Sigmoid colon (tissue), 6 donors: ENCODE measurements at regions not wholly inside any gene's neighbourhood (a gene's known extent, or its start where the extent isn't known, plus 50 kb on each side); places are given as distances from the start of the nearest gene placed in this dataset.

ENCODE experiments used
- DNase-seq: peaks from one replicate; pipeline ENCODE4 v3.0.0-alpha.2; 2019
- H3K27ac ChIP-seq, 4 donors: fragments of 200-600 bp; sonication (generic); one replicate each; pipeline ENCODE4 v1.5.1; 2016 to 2019; ENCODE audit warnings: mild to moderate bottlenecking in 1 of 4
- H3K27me3 ChIP-seq, 3 donors: fragments of 200-600 bp; sonication (generic); one replicate each; pipeline ENCODE4 v1.5.1; 2019; ENCODE audit warnings: mild to moderate bottlenecking in 1 of 3
- H3K36me3 ChIP-seq, 4 donors: fragments of 200-600 bp; sonication (generic); one replicate each; pipeline ENCODE4 v1.5.1; 2016 to 2019
- H3K4me1 ChIP-seq, 4 donors: fragments of 200-600 bp; sonication (generic); one replicate each; pipeline ENCODE4 v1.5.1; 2017 to 2019
- H3K4me3 ChIP-seq, 4 donors: fragments of 200-600 bp; sonication (generic); one replicate each; pipeline ENCODE4 v1.5.1; 2017 to 2019; ENCODE audit warnings: mild to moderate bottlenecking in 2 of 4, moderate library complexity in 1 of 4
- H3K9me3 ChIP-seq, 4 donors: fragments of 200-600 bp in 3 of 4; sonication (generic) in 3 of 4; one replicate each; pipeline versions ENCODE4 v1.5.1 to v1.6.1; 2013 to 2019
- EP300 ChIP-seq, 4 donors: sonication (generic); formaldehyde crosslinking; IDR thresholded peaks; one replicate each; pipeline ENCODE4 v1.6.1; 2017; ENCODE audit warnings: antibody characterized with exemption in 4 of 4
- POLR2A ChIP-seq, 2 donors: fragments of 450-650 bp; IDR thresholded peaks; one replicate each; pipeline ENCODE4 v1.6.1; 2016; ENCODE audit warnings: antibody characterized with exemption in 2 of 2, mild to moderate bottlenecking in 2 of 2, moderate library complexity in 2 of 2
- POLR2AphosphoS5 ChIP-seq, 4 donors: sonication (generic); formaldehyde crosslinking; IDR thresholded peaks; one replicate each; pipeline ENCODE4 v1.6.1; 2017; ENCODE audit warnings: antibody characterized with exemption in 4 of 4
- WGBS, 2 donors: extraction: QIAGEN DNeasy Blood & Tissue Kit; methylation state at CpG; one replicate each; pipeline ENCODE4 v1.1.7; 2013; 5-methylcytosine and 5-hydroxymethylcytosine counted together
- intact Hi-C: fragments of 100-400 bp; cut with DNase I; formaldehyde crosslinking; loops from one replicate; pipeline ENCODE4 v1.15.1; 2023
- TF ChIP-seq, protein P1 (sequence below), 4 experiments: fragments of 450-650 bp in 3 of 4; fragments of 200-600 bp in 1 of 4; IDR thresholded peaks; one replicate each; pipeline ENCODE4 v1.5.1; 2016 to 2019; ENCODE audit warnings: antibody characterized with exemption in 4 of 4, mild to moderate bottlenecking in 3 of 4, moderate library complexity in 2 of 4
- donor health status: healthy with polysubstance abuse.
- donor health status: healthy.

DNA sequence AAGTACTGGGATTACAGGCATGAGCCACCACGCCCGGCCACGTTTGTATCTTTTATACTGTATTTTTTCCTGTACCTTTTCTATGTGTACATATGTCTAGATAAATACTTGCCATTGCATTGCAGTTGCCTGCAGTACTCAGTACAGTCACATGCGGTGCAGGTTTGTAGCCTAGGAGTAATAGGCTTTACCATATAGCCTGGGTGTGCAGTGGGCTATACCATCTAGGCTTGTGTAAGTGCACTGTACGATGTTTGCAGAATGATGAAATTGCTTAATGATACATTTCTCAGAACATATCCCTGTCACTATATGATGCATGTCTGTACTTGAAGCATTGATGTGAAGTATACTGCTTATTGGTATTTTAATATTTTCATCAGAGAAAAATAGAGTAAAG is 115.4 kb upstream of the PUDP start:
- DNase-seq: no peak
- Histone ChIP-seq H3K9me3 (no peaks in the 10 kb centered on the region), H3K4me1 (no peaks in the 10 kb centered on the region), H3K4me3 (no peak overlapping the region), H3K27me3 (no peaks in the 10 kb centered on the region), H3K27ac (no peak overlapping the region), H3K36me3 (no peaks in the 10 kb centered on the region)
- TF ChIP-seq, protein P1, sequence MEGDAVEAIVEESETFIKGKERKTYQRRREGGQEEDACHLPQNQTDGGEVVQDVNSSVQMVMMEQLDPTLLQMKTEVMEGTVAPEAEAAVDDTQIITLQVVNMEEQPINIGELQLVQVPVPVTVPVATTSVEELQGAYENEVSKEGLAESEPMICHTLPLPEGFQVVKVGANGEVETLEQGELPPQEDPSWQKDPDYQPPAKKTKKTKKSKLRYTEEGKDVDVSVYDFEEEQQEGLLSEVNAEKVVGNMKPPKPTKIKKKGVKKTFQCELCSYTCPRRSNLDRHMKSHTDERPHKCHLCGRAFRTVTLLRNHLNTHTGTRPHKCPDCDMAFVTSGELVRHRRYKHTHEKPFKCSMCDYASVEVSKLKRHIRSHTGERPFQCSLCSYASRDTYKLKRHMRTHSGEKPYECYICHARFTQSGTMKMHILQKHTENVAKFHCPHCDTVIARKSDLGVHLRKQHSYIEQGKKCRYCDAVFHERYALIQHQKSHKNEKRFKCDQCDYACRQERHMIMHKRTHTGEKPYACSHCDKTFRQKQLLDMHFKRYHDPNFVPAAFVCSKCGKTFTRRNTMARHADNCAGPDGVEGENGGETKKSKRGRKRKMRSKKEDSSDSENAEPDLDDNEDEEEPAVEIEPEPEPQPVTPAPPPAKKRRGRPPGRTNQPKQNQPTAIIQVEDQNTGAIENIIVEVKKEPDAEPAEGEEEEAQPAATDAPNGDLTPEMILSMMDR (IDR thresholded peaks at IDR 0.05): no peak
- TF ChIP-seq POLR2AphosphoS5 (IDR thresholded peaks at IDR 0.05): no peak
- intact Hi-C loops: no loop called here
- 57 to 80% methylated on average over 5 of the region's 5 CpGs for WGBS, 2 donors

DNA sequence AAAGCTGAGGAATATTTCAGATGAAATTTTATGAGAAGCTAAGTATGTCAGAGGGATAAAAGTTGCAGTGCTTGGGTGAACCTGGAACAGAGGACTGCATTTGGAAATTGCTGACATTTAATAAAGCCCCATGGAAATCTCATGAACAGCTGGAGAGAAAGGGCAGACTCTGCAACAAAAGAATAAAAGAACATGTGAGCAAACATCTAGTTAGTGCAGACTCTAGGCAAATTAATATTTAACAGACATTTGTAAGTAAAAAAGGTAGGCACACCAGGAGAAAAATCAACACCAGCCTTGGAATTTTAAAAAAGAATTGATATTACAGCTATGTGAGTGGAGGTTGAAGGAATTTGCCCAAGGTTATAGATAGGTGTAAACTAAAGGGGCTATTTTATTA is 114.6 kb upstream of the PUDP start:
- TF ChIP-seq, protein P1 (IDR thresholded peaks at IDR 0.05): no peak
- TF ChIP-seq POLR2AphosphoS5 (IDR thresholded peaks at IDR 0.05) (no peak), EP300 (IDR thresholded peaks at IDR 0.05) (no peak), POLR2A (IDR thresholded peaks at IDR 0.05) (no peak)
- H3K4me3 ChIP-seq: no peak overlapping the region
- H3K9me3 ChIP-seq: no peaks in the 10 kb centered on the region
- no peaks in the 10 kb centered on the region for H3K36me3 ChIP-seq
- H3K27ac ChIP-seq: no peak overlapping the region
- no peak for DNase-seq
- H3K27me3 ChIP-seq: no peaks in the 10 kb centered on the region
- H3K4me1 ChIP-seq: no peaks in the 10 kb centered on the region
- intact Hi-C loops: no loop called here

DNA sequence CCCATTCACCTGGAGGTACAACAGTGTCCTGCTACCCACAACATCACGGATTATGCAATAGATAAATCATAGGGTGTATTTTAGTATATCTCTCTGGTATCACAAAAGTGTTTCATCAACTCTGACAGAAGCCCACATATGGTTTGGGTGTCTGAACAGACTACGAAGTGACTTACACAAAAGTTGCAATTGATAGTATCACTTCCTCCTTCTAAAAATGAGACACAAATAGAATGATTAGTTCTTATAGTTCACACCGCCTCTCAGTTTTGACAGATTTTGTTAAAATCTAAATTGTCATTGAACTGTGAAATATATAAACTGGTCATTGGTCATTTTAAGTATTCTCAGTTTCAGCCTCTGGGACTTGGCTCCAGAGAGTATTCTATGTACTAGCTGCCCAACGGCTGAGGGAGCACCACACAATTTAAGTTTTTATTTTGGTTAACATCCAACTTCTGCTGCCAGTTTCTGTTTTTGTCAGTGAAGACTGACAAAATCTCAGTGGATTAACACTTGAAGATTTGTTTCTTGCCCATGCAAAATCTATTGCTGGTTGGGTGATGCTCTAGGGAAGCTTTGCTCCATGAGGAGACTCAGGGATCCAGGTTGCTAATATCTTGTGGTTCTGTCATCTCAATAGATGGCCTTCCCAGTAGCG is 113.8 kb upstream of the PUDP start:
- no peak overlapping the region for H3K27ac ChIP-seq
- TF ChIP-seq EP300 (IDR thresholded peaks at IDR 0.05) (no peak), POLR2A (IDR thresholded peaks at IDR 0.05) (no peak), POLR2AphosphoS5 (IDR thresholded peaks at IDR 0.05) (no peak)
- TF ChIP-seq, protein P1 (IDR thresholded peaks at IDR 0.05): no peak
- H3K4me3 ChIP-seq: no peak overlapping the region
- 71 to 90% methylated on average over 5 of the region's 5 CpGs for WGBS, 2 donors
- no peaks in the 10 kb centered on the region for H3K9me3 ChIP-seq
- intact Hi-C loops: no loop called here
- H3K4me1 ChIP-seq: no peaks in the 10 kb centered on the region
- no peak for DNase-seq
- H3K36me3 ChIP-seq: no peaks in the 10 kb centered on the region
- H3K27me3 ChIP-seq: no peaks in the 10 kb centered on the region

DNA sequence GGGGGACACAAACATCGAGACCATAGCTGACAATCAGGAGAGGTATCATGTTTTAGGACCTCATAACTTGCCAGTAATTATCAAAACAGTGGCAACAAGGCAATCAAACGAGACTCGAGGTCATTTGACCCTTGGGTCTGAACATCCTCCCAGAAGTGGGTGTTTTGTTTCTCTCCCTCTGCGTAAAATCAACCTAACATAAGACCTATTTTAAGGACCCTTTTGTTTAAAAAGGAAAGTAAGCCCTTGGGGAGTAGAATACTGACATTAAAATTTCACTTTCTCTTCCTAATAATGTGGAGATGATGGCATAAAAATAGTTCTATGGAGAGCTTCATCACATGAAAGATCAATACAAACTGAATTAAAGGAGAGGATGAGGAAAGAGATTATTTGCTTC is 106.2 kb upstream of the PUDP start:
- Histone ChIP-seq H3K4me3 (no peak overlapping the region), H3K36me3 (no peaks in the 10 kb centered on the region), H3K9me3 (no peaks in the 10 kb centered on the region), H3K27me3 (no peaks in the 10 kb centered on the region), H3K4me1 (no peaks in the 10 kb centered on the region), H3K27ac (no peak overlapping the region)
- intact Hi-C loops: no loop called here
- WGBS, 2 donors: 61 to 90% methylated on average over 4 of the region's 4 CpGs
- TF ChIP-seq POLR2AphosphoS5 (IDR thresholded peaks at IDR 0.05): no peak
- TF ChIP-seq POLR2A (IDR thresholded peaks at IDR 0.05): no peak
- TF ChIP-seq, protein P1 (IDR thresholded peaks at IDR 0.05): no peak
- TF ChIP-seq EP300 (IDR thresholded peaks at IDR 0.05): no peak
- DNase-seq: no peak

DNA sequence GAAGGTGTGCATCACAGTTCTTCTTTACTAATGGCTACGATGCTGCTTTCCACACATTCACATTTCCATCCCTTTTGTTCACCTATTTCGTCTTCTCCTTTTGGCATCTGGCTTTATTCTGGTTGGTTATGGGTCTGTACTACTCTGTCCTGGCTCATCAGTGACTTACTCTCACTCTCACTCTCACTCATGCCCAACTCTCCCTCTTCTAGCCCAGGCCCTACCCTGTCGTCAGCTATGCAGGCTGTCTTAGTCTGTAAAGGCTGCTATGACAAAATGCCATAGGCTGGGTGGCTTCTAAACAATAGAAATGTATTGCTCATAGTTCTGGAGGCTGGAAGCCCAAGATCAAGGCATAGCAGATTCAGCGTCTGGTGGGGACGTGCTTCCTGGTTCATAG is 105.6 kb upstream of the PUDP start:
- H3K36me3 ChIP-seq: no peaks in the 10 kb centered on the region
- intact Hi-C loops: no loop called here
- no peaks in the 10 kb centered on the region for H3K27me3 ChIP-seq
- WGBS, 2 donors: 92 to 100% methylated on average over 5 of the region's 5 CpGs
- no peaks in the 10 kb centered on the region for H3K4me1 ChIP-seq
- no peak for TF ChIP-seq POLR2A (IDR thresholded peaks at IDR 0.05)
- no peak for TF ChIP-seq POLR2AphosphoS5 (IDR thresholded peaks at IDR 0.05)
- no peak for TF ChIP-seq EP300 (IDR thresholded peaks at IDR 0.05)
- TF ChIP-seq, protein P1 (IDR thresholded peaks at IDR 0.05): no peak
- no peak overlapping the region for H3K27ac ChIP-seq
- no peak overlapping the region for H3K4me3 ChIP-seq
- H3K9me3 ChIP-seq: no peaks in the 10 kb centered on the region
- DNase-seq: no peak
